Neuronal stem cell (in vitro differentiated cells): ENCODE measurements at regions not wholly inside any gene's neighbourhood (a gene's known extent, or its start where the extent isn't known, plus 50 kb on each side); places are given as distances from the start of the nearest gene placed in this dataset.

Source experiments
- DNase-seq: peaks from one replicate; pipeline ENCODE4 v3.0.0-alpha.2; 2013; ENCODE audit warnings: low spot score
- H2AFZ ChIP-seq: one replicate; pipeline ENCODE4 v1.6.1; 2013; ENCODE audit warnings: mild to moderate bottlenecking, low read length, inconsistent platforms
- H2AK5ac ChIP-seq: 2 replicates; pipeline ENCODE4 v1.6.1; 2013; ENCODE audit warnings: low read depth, mild to moderate bottlenecking, inconsistent platforms, low read length, moderate library complexity, mixed read lengths
- H2BK120ac ChIP-seq: 2 replicates; pipeline ENCODE4 v1.6.1; 2013; ENCODE audit warnings: low read depth, mild to moderate bottlenecking, inconsistent platforms, low read length, moderate library complexity, mixed read lengths
- H2BK12ac ChIP-seq: one replicate; pipeline ENCODE4 v1.6.1; 2013; ENCODE audit warnings: low read length, inconsistent platforms
- H2BK15ac ChIP-seq: 2 replicates; pipeline ENCODE4 v1.6.1; 2013; ENCODE audit warnings: mild to moderate bottlenecking, low read length, inconsistent platforms, mixed read lengths
- H2BK5ac ChIP-seq: one replicate; pipeline ENCODE4 v1.6.1; 2013; ENCODE audit warnings: inconsistent platforms, mild to moderate bottlenecking, low read length, moderate library complexity
- H3K14ac ChIP-seq: one replicate; pipeline ENCODE4 v1.6.1; 2013; ENCODE audit warnings: low read length, inconsistent platforms
- H3K18ac ChIP-seq: 2 replicates; pipeline ENCODE4 v1.6.1; 2013; ENCODE audit warnings: low read length, inconsistent platforms
- H3K23ac ChIP-seq: 2 replicates; pipeline ENCODE4 v1.6.1; 2013; ENCODE audit warnings: low read depth, mild to moderate bottlenecking, mixed read lengths, low read length, inconsistent platforms; ENCODE audit not compliant: poor library complexity
- H3K27ac ChIP-seq: replicated peaks from 3 replicates; pipeline ENCODE4 v1.5.1; 2013; ENCODE audit warnings: low read length, inconsistent platforms
- H3K27me3 ChIP-seq, 3 experiments: 2 replicates each; pipeline ENCODE4 v1.6.1; 2013; ENCODE audit warnings: low read length in 3 of 3, mild to moderate bottlenecking in 2 of 3, inconsistent platforms in 1 of 3, low read depth in 1 of 3, mixed read lengths in 1 of 3, moderate library complexity in 1 of 3; ENCODE audit not compliant: control insufficient read depth in 3 of 3, insufficient read depth in 3 of 3
- H3K36me3 ChIP-seq, 2 donors: replicated peaks in 1 of 2; 2 replicates each; pipeline ENCODE4 v1.6.1; 2013; ENCODE audit warnings: low read length in 2 of 2; ENCODE audit not compliant: control insufficient read depth in 2 of 2, insufficient read depth in 2 of 2
- H3K4ac ChIP-seq: 2 replicates; pipeline ENCODE4 v1.6.1; 2013; ENCODE audit warnings: inconsistent platforms, mild to moderate bottlenecking, low read length, moderate library complexity
- H3K4me1 ChIP-seq, 2 donors: 1 replicate in 1 of 2; 2 replicates in 1 of 2; pipeline ENCODE4 v1.6.1; 2013; ENCODE audit warnings: low read length in 2 of 2, low read depth in 1 of 2; ENCODE audit not compliant: control insufficient read depth in 2 of 2, insufficient read depth in 1 of 2
- H3K4me2 ChIP-seq: one replicate; pipeline ENCODE4 v1.6.1; 2013; ENCODE audit warnings: mild to moderate bottlenecking, low read length, inconsistent platforms; ENCODE audit not compliant: insufficient read depth, poor library complexity, severe bottlenecking
- H3K4me3 ChIP-seq, 2 donors: 2 replicates each; pipeline ENCODE4 v1.5.1; 2013; ENCODE audit warnings: low read length in 2 of 2, mild to moderate bottlenecking in 2 of 2, inconsistent platforms in 1 of 2, moderate library complexity in 1 of 2
- H3K79me1 ChIP-seq: one replicate; pipeline ENCODE4 v1.6.1; 2013; ENCODE audit warnings: low read depth, mild to moderate bottlenecking, inconsistent platforms, low read length, moderate library complexity
- H3K9ac ChIP-seq: one replicate; pipeline ENCODE4 v1.6.1; 2013; ENCODE audit warnings: mild to moderate bottlenecking, low read depth, low read length, inconsistent platforms; ENCODE audit not compliant: poor library complexity
- H3K9me3 ChIP-seq, 2 donors: replicated peaks in 1 of 2; 2 replicates each; pipeline versions ENCODE3 to v1.6.1; 2013; ENCODE audit warnings: low read length in 2 of 2, mild to moderate bottlenecking in 2 of 2, inconsistent platforms in 1 of 2, low read depth in 1 of 2, mixed read lengths in 1 of 2, moderate library complexity in 1 of 2; ENCODE audit not compliant: control insufficient read depth in 2 of 2, insufficient read depth in 1 of 2
- H4K8ac ChIP-seq: one replicate; pipeline ENCODE4 v1.6.1; 2013; ENCODE audit warnings: low read depth, mild to moderate bottlenecking, inconsistent platforms, low read length, moderate library complexity
- H4K91ac ChIP-seq: one replicate; pipeline ENCODE4 v1.6.1; 2013; ENCODE audit warnings: low read length, low read depth, mild to moderate bottlenecking, inconsistent platforms; ENCODE audit not compliant: poor library complexity
- WGBS, 2 donors: extraction: QIAGEN DNeasy Blood & Tissue Kit; methylation state at CpG; one replicate each; pipeline ENCODE4 v1.1.7; 2013; ENCODE audit warnings: missing lambda C conversion rate in 2 of 2, mixed read lengths in 1 of 2; ENCODE audit not compliant: insufficient read length in 2 of 2, insufficient replicate concordance in 1 of 2; ENCODE audit errors: extremely low coverage in 2 of 2; 5-methylcytosine and 5-hydroxymethylcytosine counted together

DNA sequence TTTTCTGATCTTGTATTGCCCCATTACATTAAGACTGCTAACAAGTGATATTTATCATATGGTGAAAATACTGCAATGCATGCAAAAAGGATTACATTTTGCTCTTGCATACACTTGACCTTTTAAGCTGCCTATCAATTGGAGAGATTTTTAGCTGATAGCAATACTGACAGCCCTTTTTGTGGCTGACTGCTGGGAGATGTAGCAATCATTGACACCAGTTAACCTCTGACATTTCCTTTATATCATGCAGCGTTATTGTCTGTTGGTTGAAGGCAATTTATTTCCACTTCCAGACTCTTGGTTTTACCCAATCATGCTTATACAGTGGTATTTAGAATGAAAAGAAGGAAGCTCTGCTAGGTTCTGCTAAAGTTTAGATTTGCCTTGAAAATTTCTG is 364.0 kb downstream of the LMO7 start:
- Histone ChIP-seq H3K36me3 (no peaks in the 10 kb centered on the region), H4K8ac (no peak overlapping the region), H3K18ac (no peak overlapping the region), H3K4ac (no peak overlapping the region), H3K79me1 (no peaks in the 10 kb centered on the region), H3K4me2 (no peak overlapping the region), H3K4me1 (no peaks in the 10 kb centered on the region), H3K9me3 (no peaks in the 10 kb centered on the region), H3K27me3 (peaks cover 0 to 13% (median 0%) of the 10 kb centered on the region in 3 experiments), H3K27ac (no peak overlapping the region), H3K14ac (no peak overlapping the region), H3K9ac (no peak overlapping the region), H2BK15ac (no peak overlapping the region), H4K91ac (no peak overlapping the region), H2AK5ac (no peak overlapping the region), H3K4me3 (no peak overlapping the region), H2BK12ac (no peak overlapping the region), H2BK120ac (no peak overlapping the region), H3K23ac (no peak overlapping the region), H2AFZ (no peak overlapping the region), H2BK5ac (no peak overlapping the region)
- peak; percentile 9 for DNase-seq
- WGBS, 2 donors = no CpG with 5 or more reads among the region's 1 CpG

DNA sequence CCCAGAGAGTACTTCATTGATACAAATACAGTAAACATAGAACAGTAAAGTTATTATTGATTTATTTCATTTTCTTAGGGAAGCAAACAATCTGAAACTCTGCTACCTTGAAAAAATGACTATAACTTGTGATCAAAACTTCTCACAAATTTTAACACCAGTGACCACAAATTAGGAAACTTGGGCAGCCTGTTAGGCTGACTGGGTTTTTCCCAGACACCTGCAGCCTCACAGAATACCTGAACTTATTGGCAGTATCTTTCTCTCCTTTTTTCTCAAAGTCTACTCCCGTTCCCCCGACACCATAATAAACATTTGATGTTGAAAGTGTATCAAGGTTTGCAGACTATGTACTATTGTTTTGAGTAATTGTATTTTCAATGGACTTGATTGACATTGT is 360.5 kb downstream of the LMO7 start:
- H2BK12ac ChIP-seq = no peak overlapping the region

DNA sequence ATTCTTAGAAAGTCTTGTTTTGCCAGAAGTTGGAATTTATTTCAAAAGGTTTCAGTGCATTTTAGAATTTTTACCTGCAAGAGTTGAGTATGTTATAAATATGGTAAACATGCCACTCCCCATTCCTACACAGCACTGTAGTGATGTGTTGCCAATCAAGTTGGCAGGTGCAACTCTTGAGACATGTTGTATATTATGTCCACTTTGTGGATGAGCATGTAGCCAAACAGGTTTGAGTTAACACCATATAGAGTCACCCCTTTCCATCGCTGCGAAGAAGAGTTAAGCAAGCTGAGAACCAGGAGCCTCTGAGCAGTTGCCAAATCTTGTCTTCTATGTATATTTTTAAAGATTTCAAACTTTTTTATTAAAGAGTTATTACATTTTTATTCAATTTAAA is 359.8 kb downstream of the LMO7 start:
- Histone ChIP-seq H2AFZ (no peak overlapping the region), H3K4me2 (no peak overlapping the region), H3K4ac (no peak overlapping the region), H3K9ac (no peak overlapping the region), H2BK15ac (no peak overlapping the region), H4K8ac (no peak overlapping the region), H3K79me1 (no peaks in the 10 kb centered on the region), H2BK5ac (no peak overlapping the region), H3K14ac (no peak overlapping the region), H2BK12ac (no peak overlapping the region), H3K27me3 (peaks cover 0 to 7% (median 0%) of the 10 kb centered on the region in 3 experiments), H3K4me1 (no peaks in the 10 kb centered on the region), H2BK120ac (no peak overlapping the region), H4K91ac (no peak overlapping the region), H3K18ac (no peak overlapping the region), H3K4me3 (no peak overlapping the region), H3K36me3 (no peaks in the 10 kb centered on the region), H3K27ac (no peak overlapping the region), H3K9me3 (peaks cover 0 to 1% of the 10 kb centered on the region in 2 donors), H3K23ac (no peak overlapping the region), H2AK5ac (no peak overlapping the region)
- WGBS, 2 donors = no CpG with 5 or more reads among the region's 2 CpGs
- DNase-seq = no peak

More for the DNA sequence above, 360.5 kb downstream of the LMO7 start:
- Histone ChIP-seq H3K4me3 (no peak overlapping the region), H2AFZ (no peak overlapping the region), H3K36me3 (no peaks in the 10 kb centered on the region), H2BK15ac (no peak overlapping the region), H3K4me2 (no peak overlapping the region), H2BK5ac (no peak overlapping the region), H3K14ac (no peak overlapping the region), H3K9ac (no peak overlapping the region), H3K9me3 (peaks cover 0 to 1% of the 10 kb centered on the region in 2 donors), H3K23ac (no peak overlapping the region), H2AK5ac (no peak overlapping the region), H2BK120ac (no peak overlapping the region), H3K27me3 (peaks cover 0 to 7% (median 0%) of the 10 kb centered on the region in 3 experiments), H3K4me1 (no peaks in the 10 kb centered on the region), H3K27ac (no peak overlapping the region), H3K79me1 (no peaks in the 10 kb centered on the region), H4K91ac (no peak overlapping the region), H3K18ac (no peak overlapping the region), H4K8ac (no peak overlapping the region), H3K4ac (no peak overlapping the region)
- no peak for DNase-seq
- no CpG with 5 or more reads among the region's 2 CpGs for WGBS, 2 donors

DNA sequence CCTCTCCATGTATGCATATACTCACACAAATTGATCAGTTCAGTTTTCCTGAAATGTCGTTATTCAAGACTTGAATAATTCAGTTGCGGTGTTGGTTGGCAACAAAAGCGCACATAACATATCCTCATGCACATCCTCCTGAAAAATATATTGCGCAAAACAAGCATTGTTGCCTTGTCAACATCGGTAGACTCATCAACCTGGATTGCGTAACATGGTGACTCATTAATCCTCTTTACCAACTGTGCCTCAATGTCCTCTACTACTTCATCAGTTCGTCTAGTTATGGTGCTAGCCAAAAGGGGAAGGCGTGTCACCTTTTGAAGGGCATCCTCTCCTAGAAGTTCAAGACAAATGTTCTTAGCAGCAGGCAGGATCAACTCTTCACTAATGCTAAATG is 357.7 kb downstream of the LMO7 start:
- Histone ChIP-seq H2BK12ac (no peak overlapping the region), H3K14ac (no peak overlapping the region), H4K91ac (no peak overlapping the region), H2BK15ac (no peak overlapping the region), H3K27me3 (peaks cover 0 to 3% (median 0%) of the 10 kb centered on the region in 3 experiments), H3K27ac (no peak overlapping the region), H4K8ac (no peak overlapping the region), H3K4me2 (no peak overlapping the region), H3K79me1 (no peaks in the 10 kb centered on the region), H2BK5ac (no peak overlapping the region), H2BK120ac (no peak overlapping the region), H3K4me3 (no peak overlapping the region), H2AK5ac (no peak overlapping the region), H3K36me3 (no peaks in the 10 kb centered on the region), H3K9me3 (peaks cover 0 to 1% of the 10 kb centered on the region in 2 donors), H2AFZ (no peak overlapping the region), H3K18ac (no peak overlapping the region), H3K23ac (no peak overlapping the region), H3K4me1 (no peaks in the 10 kb centered on the region), H3K9ac (no peak overlapping the region), H3K4ac (no peak overlapping the region)
- WGBS, 2 donors = no CpG with 5 or more reads among the region's 8 CpGs
- no peak for DNase-seq
